Colonic mucosa (tissue), 4 donors: ENCODE measurements at regions not wholly inside any gene's neighbourhood (a gene's known extent, or its start where the extent isn't known, plus 50 kb on each side); places are given as distances from the start of the nearest gene placed in this dataset.

Experiments
- DNase-seq: peaks from one replicate; pipeline ENCODE4 v3.0.0-alpha.2; 2020
- H3K27ac ChIP-seq: fragments of 200-600 bp; one replicate; pipeline ENCODE4 v1.8.0; 2021
- H3K27me3 ChIP-seq: fragments of 200-600 bp; one replicate; pipeline ENCODE4 v1.8.0; 2021
- H3K36me3 ChIP-seq: fragments of 200-600 bp; one replicate; pipeline ENCODE4 v1.8.0; 2021
- H3K4me1 ChIP-seq: fragments of 200-600 bp; one replicate; pipeline ENCODE4 v1.8.0; 2021; ENCODE audit warnings: mild to moderate bottlenecking
- H3K4me3 ChIP-seq: fragments of 200-600 bp; one replicate; pipeline ENCODE4 v1.8.0; 2021
- H3K9ac ChIP-seq, 2 donors: one replicate each; pipeline ENCODE4 v1.7.0; 2013; ENCODE audit warnings: control low read depth in 2 of 2, low read depth in 2 of 2, low read length in 2 of 2
- H3K9me3 ChIP-seq: fragments of 200-600 bp; one replicate; pipeline ENCODE4 v1.8.0; 2021
- CTCF ChIP-seq: fragments of 200-600 bp; IDR thresholded peaks from one replicate; pipeline ENCODE4 v1.8.0; 2022; ENCODE audit warnings: antibody characterized with exemption, mild to moderate bottlenecking
- intact Hi-C: fragments of 100-400 bp; cut with DNase I; formaldehyde crosslinking; loops from one replicate; pipeline ENCODE4 v1.14.1; 2022
- donor health status: healthy.
- donor health status: DM: no; HTN: no; CAD: no.
- donor health status: DM: no; HTN: no; CAD: no.

DNA sequence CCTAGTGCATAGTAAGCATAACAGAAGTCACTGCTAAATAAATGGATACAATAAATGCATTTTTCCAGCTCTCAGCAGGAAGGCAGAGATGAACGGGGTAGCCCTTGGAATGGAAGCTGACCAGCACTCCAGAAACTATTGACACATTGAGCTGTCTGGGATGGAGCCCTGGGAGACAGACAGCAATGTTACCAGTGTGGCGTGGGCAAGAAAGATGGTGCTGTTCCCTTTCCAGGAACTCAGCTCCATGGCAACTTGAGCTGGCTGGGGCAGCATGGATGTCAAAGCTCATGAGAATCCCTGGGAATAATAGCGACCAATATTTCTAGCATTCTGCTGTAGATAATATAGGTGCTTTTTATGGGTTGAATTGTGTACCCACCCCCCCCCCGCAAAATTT lies 104.3 kb upstream of the PTPRT start:
- intact Hi-C loops = no loop called here
- Histone ChIP-seq H3K9me3 (no peaks in the 10 kb centered on the region), H3K4me1 (no peaks in the 10 kb centered on the region), H3K27me3 (no peaks in the 10 kb centered on the region), H3K36me3 (no peaks in the 10 kb centered on the region), H3K9ac (no peak overlapping the region), H3K27ac (no peak overlapping the region), H3K4me3 (no peak overlapping the region)
- no peak for TF ChIP-seq CTCF
- no peak for DNase-seq

DNA sequence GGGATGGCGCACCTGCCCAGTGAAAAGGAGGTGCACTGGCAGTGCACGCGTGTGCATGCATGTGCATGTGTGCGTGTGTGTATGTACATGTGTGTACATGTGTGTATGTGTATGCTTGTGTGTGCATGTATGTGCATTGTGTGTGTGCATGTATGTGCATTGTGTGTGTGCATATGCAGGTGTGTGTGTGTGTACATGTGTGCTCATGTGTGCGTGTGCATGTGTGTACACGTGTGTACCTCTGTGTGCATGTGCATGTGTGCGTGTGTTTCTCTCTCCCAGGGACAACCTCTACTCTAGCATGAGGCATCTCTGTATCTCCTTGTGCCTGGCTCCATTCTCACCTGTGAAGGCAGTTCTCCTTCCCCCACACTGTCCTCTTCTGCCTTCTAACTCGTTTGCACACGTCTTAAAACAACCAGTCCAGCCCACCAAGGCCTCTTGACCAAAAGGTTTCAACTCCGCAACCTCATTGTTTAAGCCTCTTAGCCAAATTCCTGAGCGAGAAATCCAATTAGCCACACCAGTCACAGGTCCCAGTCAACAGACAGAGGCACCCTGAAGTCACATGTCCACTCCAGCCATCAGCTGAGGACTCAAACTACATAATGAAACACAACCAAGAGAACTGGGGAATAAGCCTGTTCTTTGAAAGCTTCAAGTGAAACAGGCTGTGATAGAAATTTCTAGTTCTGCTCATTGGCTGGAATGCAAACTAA lies 103.5 kb upstream of the PTPRT start:
- H3K4me1 ChIP-seq = no peaks in the 10 kb centered on the region
- H3K27ac ChIP-seq = no peak overlapping the region
- DNase-seq = no peak
- intact Hi-C loops = no loop called here
- H3K4me3 ChIP-seq = no peak overlapping the region
- no peaks in the 10 kb centered on the region for H3K27me3 ChIP-seq
- no peaks in the 10 kb centered on the region for H3K9me3 ChIP-seq
- no peaks in the 10 kb centered on the region for H3K36me3 ChIP-seq
- H3K9ac ChIP-seq = no peak overlapping the region
- no peak for TF ChIP-seq CTCF

GRCh38 chr20:43292222-43292621 lies 102.5 kb upstream of the PTPRT start:
- H3K27ac ChIP-seq = no peak overlapping the region
- H3K4me3 ChIP-seq = no peak overlapping the region
- DNase-seq = no peak
- H3K9me3 ChIP-seq = no peaks in the 10 kb centered on the region
- no peaks in the 10 kb centered on the region for H3K27me3 ChIP-seq
- intact Hi-C loops = no loop called here
- H3K36me3 ChIP-seq = no peaks in the 10 kb centered on the region
- TF ChIP-seq CTCF = no peak
- no peak overlapping the region for H3K9ac ChIP-seq
- H3K4me1 ChIP-seq = no peaks in the 10 kb centered on the region

- intact Hi-C loops = no loop called here
- DNase-seq = no peak
- Histone ChIP-seq H3K27me3 (no peaks in the 10 kb centered on the region), H3K27ac (no peak overlapping the region), H3K9ac (no peak overlapping the region), H3K36me3 (no peaks in the 10 kb centered on the region), H3K9me3 (no peaks in the 10 kb centered on the region), H3K4me1 (no peaks in the 10 kb centered on the region), H3K4me3 (no peak overlapping the region)
- TF ChIP-seq CTCF = no peak
These were observed 97.9 kb upstream of the PTPRT start for GRCh38 chr20:43287637-43288036.

DNA sequence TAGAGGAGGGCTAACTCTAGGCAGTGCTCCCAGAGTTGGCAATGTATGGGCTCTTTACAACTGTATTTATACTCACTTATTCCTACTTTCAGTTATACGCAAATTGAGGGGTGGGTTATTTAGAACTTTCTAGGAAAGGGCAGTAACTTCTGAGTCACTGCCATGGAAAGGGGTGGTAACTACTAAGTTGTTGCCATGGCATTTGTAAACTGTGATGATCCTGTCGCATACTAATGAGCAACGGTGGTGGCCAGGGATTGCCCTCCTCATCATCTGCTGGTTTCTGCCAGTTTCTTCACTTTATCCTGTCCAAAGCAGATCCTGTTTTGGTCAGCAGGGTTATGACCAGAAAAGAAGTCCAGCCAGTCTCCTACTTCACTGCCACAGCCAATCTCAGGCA lies 95.5 kb upstream of the PTPRT start:
- Histone ChIP-seq H3K36me3 (no peaks in the 10 kb centered on the region), H3K9me3 (no peaks in the 10 kb centered on the region), H3K4me3 (no peak overlapping the region), H3K4me1 (no peaks in the 10 kb centered on the region), H3K9ac (no peak overlapping the region), H3K27ac (no peak overlapping the region), H3K27me3 (no peaks in the 10 kb centered on the region)
- intact Hi-C loops = no loop called here
- TF ChIP-seq CTCF = no peak
- no peak for DNase-seq
